ENCODE measurements at regions not wholly inside any gene's neighbourhood (a gene's known extent, or its start where the extent isn't known, plus 50 kb on each side); places are given as distances from the start of the nearest gene placed in this dataset.

GRCh38 chr12:114238808-114239207 is 167.1 kb downstream of the TBX5 start:
- TF ChIP-seq CTCF (IDR thresholded peaks at IDR 0.05) = no peak
- TF ChIP-seq POLR2A (IDR thresholded peaks at IDR 0.05) = no peak

Data from body of pancreas (tissue), 4 donors.